GM18505 (cell line): ENCODE measurements at regions not wholly inside any gene's neighbourhood (a gene's known extent, or its start where the extent isn't known, plus 50 kb on each side); places are given as distances from the start of the nearest gene placed in this dataset.
"Not testable (repeated sequence)": the region's sequence is repeated elsewhere in the genome, so short reads cannot be mapped to it uniquely, and the experiment has no call there.

Experiments
- ATAC-seq: cut with Tn5 transposase; IDR thresholded peaks from one replicate; pipeline ENCODE4 v1.9.1; 2021; ENCODE audit not compliant: unreplicated experiment
- POLR2A ChIP-seq: IDR thresholded peaks from 4 replicates; pipeline ENCODE4 v1.6.1; 2011; ENCODE audit warnings: borderline replicate concordance; ENCODE audit not compliant: insufficient read depth, insufficient read length; ENCODE audit errors: extremely low read depth

- ATAC-seq = not testable (repeated sequence)
Measured at GRCh38 chr1:222470252-222470805, 77.6 kb downstream of the HHIPL2 start.

DNA sequence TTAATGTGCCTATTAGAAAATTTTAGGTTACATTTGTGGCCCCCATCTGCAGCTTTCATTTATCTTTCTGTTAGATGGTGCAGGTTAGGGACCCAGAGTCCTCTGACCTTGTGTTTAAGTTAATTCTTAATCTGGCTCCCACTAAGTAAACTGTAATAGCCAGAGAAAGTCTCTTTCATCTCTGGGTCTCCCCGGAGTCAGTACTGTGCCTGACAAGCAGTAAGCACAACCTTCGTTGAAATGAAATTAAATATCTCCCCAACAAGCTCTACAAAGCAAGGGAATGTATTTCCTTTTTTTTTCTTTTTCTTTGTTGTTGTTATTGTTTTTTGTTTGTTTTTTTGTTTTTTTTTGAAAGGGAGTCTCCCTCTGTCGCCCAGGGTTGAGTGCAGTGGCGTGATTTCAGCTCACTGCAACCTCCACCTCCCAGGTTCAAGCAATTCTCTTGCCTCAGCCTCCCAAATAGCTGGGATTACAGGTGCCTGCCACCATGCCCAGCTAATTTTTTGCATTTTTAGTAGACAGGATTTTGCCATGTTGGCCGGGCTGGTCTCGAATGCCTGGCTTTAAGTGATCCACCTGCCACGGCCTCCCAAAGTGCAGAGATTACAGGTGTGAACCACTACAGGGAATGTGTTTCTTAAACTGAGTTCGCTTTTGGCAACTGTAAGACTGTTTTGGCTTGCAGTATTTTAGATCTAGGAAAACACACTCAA lies 81.6 kb downstream of the HHIPL2 start:
- no peak for TF ChIP-seq POLR2A
- ATAC-seq = no peak

DNA sequence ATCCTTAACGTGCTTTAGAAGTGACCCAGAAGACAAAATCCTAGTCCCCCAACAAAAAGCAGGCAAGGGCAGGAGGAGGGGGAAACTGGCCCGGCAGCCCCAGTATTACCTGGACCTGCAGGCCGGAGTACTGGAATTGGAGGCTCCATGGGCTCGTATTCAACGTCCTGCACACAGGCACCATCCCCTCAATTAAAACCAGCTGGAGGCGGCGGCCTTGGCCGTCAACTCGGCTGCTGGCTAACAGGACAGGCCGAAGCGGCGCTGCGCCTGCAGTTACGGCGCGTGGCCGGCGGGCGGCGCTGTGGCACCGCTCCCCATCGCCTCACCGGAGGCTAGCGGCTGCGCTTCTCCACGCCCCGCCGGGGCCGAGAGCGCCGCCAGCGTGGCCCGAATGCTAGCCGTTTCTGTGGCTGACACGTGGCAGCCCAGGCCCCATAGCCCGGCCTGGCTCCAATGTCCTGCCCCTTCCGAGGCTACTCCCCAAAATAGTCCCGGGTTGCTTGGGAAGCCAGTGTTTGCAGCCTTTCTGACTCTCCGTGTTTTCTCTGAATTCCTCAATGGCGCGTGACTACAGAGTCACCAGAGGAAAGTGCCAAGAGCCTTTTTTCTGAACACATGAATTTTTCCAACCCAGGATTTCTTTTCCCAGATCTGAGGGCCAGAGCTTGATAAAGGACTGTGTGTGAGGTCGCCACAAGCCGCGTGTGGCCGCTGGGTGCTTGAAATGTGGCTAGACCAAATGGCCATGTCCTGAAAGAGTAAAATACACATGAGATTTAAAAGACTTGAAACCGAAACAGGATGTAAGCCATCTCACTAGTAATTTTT lies 82.5 kb downstream of the HHIPL2 start:
- ATAC-seq = peak; percentile 94
- TF ChIP-seq POLR2A = no peak

GRCh38 chr1:222464841-222465210 lies 83.1 kb downstream of the HHIPL2 start:
- peak; percentile 29 for ATAC-seq
- TF ChIP-seq POLR2A = no peak

- ATAC-seq = no peak
- TF ChIP-seq POLR2A = no peak
Measured at GRCh38 chr1:222463059-222463730, 84.7 kb downstream of the HHIPL2 start.

- ATAC-seq = no peak
- no peak for TF ChIP-seq POLR2A
Measured at GRCh38 chr1:222462601-222463000, 85.3 kb downstream of the HHIPL2 start.

- no peak for ATAC-seq
- no peak for TF ChIP-seq POLR2A
Measured at GRCh38 chr1:222461941-222462340, 86.0 kb downstream of the HHIPL2 start.

GRCh38 chr1:222459652-222460051 lies 88.3 kb downstream of the HHIPL2 start:
- no peak for TF ChIP-seq POLR2A
- no peak for ATAC-seq

DNA sequence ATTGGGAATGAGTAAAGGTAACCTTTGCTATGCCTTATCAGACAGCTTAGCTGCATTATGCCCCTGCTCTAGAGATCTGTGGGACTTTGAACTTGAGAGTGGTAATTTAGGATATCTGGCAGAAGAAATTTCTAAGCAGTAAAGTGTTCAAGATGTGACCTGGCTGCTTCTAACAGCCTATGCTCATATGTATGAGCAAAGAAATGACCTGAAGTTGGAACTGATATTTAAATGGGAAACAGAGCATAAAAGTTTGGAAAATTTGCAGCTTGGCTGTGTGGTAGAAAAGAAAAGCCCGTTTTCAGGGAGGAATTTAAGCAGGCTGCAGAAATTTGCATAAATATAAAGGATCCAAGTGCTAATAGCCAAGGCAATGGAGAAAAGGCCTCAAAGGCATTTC lies 90.4 kb downstream of the HHIPL2 start:
- ATAC-seq = no peak
- no peak for TF ChIP-seq POLR2A

- ATAC-seq = no peak
Measured at GRCh38 chr1:222457084-222457483, 90.8 kb downstream of the HHIPL2 start.

GRCh38 chr1:222455188-222455879 lies 92.6 kb downstream of the HHIPL2 start:
- TF ChIP-seq POLR2A = no peak
- peak; percentile 94 for ATAC-seq

More at GRCh38 chr1:222457084-222457483, 90.8 kb downstream of the HHIPL2 start:
- TF ChIP-seq POLR2A = no peak

- ATAC-seq = no peak
- TF ChIP-seq POLR2A = no peak
Measured at GRCh38 chr1:222454782-222455181, 93.1 kb downstream of the HHIPL2 start.

GRCh38 chr1:222454186-222454585 lies 93.7 kb downstream of the HHIPL2 start:
- no peak for TF ChIP-seq POLR2A
- no peak for ATAC-seq
